D721Med (cell line): ENCODE measurements at regions not wholly inside any gene's neighbourhood (a gene's known extent, or its start where the extent isn't known, plus 50 kb on each side); places are given as distances from the start of the nearest gene placed in this dataset.

Experiments
- DNase-seq: peaks from one replicate; pipeline ENCODE4 v3.0.0; 2011; ENCODE audit warnings: low spot score; ENCODE audit not compliant: insufficient read length
- FAIRE-seq: peaks from 2 replicates; lab custom pipeline; 2011; peaks lifted over from hg19 to GRCh38; lab: Jason Lieb, UNC
- CTCF ChIP-seq: IDR thresholded peaks from 2 replicates; pipeline ENCODE4 v1.5.1; 2012; ENCODE audit warnings: mild to moderate bottlenecking, control low read depth; ENCODE audit not compliant: insufficient read depth; ENCODE audit errors: missing control alignments

GRCh38 chr21:17435565-17436543 lies 77.0 kb upstream of the CXADR start:
- DNase-seq (no peak), FAIRE-seq (no peak)
- TF ChIP-seq CTCF: no peak

- TF ChIP-seq CTCF: no peak
- DNase-seq (no peak), FAIRE-seq (peak; percentile 98)
Observed at GRCh38 chr21:17436626-17437111, 76.2 kb upstream of the CXADR start.

GRCh38 chr21:17438635-17439034 lies 74.2 kb upstream of the CXADR start:
- no peak for TF ChIP-seq CTCF
- FAIRE-seq (peak; percentile 84), DNase-seq (no peak)

- FAIRE-seq (peak; percentile 35), DNase-seq (no peak)
- TF ChIP-seq CTCF: no peak
Observed at GRCh38 chr21:17440969-17441368, 71.9 kb upstream of the CXADR start.

- no peak for FAIRE-seq
- no peak for DNase-seq
- TF ChIP-seq CTCF: no peak
Observed at GRCh38 chr21:17441370-17441769, 71.5 kb upstream of the CXADR start.

GRCh38 chr21:17442165-17442564 lies 70.7 kb upstream of the CXADR start:
- no peak for TF ChIP-seq CTCF
- no peak for FAIRE-seq
- no peak for DNase-seq

GRCh38 chr21:17444828-17445227 lies 68.0 kb upstream of the CXADR start:
- no peak for TF ChIP-seq CTCF
- DNase-seq (no peak), FAIRE-seq (no peak)
